ENCODE measurements at regions not wholly inside any gene's neighbourhood (a gene's known extent, or its start where the extent isn't known, plus 50 kb on each side); places are given as distances from the start of the nearest gene placed in this dataset.

GRCh38 chr1:244173769-244174168, 122.7 kb downstream of the ZBTB18 start:
- Histone ChIP-seq H3K36me3 (no peaks in the 10 kb centered on the region), H3K27ac (no peak overlapping the region), H3K4me1 (peaks cover 0 to 13% (median 0%) of the 10 kb centered on the region in 4 donors), H3K4me3 (no peak overlapping the region), H3K27me3 (no peaks in the 10 kb centered on the region), H3K9me3 (no peaks in the 10 kb centered on the region)
- no peak for DNase-seq
- intact Hi-C loops (cut with DNase I; ENCODE audit: low total_unique reads), result no loop called here
- no peak for TF ChIP-seq EP300 (IDR thresholded peaks at IDR 0.05)
- TF ChIP-seq POLR2A (IDR thresholded peaks at IDR 0.05), result no peak
- TF ChIP-seq CTCF (IDR thresholded peaks at IDR 0.05), result no peak
- no peak for TF ChIP-seq POLR2AphosphoS5 (IDR thresholded peaks at IDR 0.05)
- 47 to 78% (median 64%) methylated on average over 6 of the region's 6 CpGs for WGBS, 5 donors

- intact Hi-C loops (cut with DNase I; ENCODE audit: low total_unique reads), result no loop called here
- Histone ChIP-seq H3K27me3 (no peaks in the 10 kb centered on the region), H3K36me3 (no peaks in the 10 kb centered on the region), H3K9me3 (no peaks in the 10 kb centered on the region), H3K4me1 (peaks cover 0 to 13% (median 0%) of the 10 kb centered on the region in 4 donors), H3K27ac (no peak overlapping the region), H3K4me3 (no peak overlapping the region)
- TF ChIP-seq EP300 (IDR thresholded peaks at IDR 0.05) (no peak), POLR2A (IDR thresholded peaks at IDR 0.05) (no peak), CTCF (IDR thresholded peaks at IDR 0.05) (no peak), POLR2AphosphoS5 (IDR thresholded peaks at IDR 0.05) (no peak)
- 45 to 81% (median 71%) methylated on average over 3 of the region's 3 CpGs for WGBS, 5 donors
- DNase-seq, result no peak
These were observed 123.9 kb downstream of the ZBTB18 start for GRCh38 chr1:244174922-244175521.

GRCh38 chr1:244176201-244176600, 125.1 kb downstream of the ZBTB18 start:
- Histone ChIP-seq H3K27ac (no peak overlapping the region), H3K4me1 (peaks cover 0 to 13% (median 0%) of the 10 kb centered on the region in 4 donors), H3K36me3 (no peaks in the 10 kb centered on the region), H3K9me3 (no peaks in the 10 kb centered on the region), H3K27me3 (no peaks in the 10 kb centered on the region), H3K4me3 (no peak overlapping the region)
- 28 to 57% (median 45%) methylated on average over 3 of the region's 3 CpGs for WGBS, 5 donors
- DNase-seq, result no peak
- no peak for TF ChIP-seq CTCF (IDR thresholded peaks at IDR 0.05)
- TF ChIP-seq POLR2A (IDR thresholded peaks at IDR 0.05), result no peak
- TF ChIP-seq POLR2AphosphoS5 (IDR thresholded peaks at IDR 0.05), result no peak
- no peak for TF ChIP-seq EP300 (IDR thresholded peaks at IDR 0.05)
- intact Hi-C loops (cut with DNase I; ENCODE audit: low total_unique reads), result no loop called here

GRCh38 chr1:244180256-244180655, 129.2 kb downstream of the ZBTB18 start:
- no peak for TF ChIP-seq CTCF (IDR thresholded peaks at IDR 0.05)
- no peak for TF ChIP-seq EP300 (IDR thresholded peaks at IDR 0.05)
- TF ChIP-seq POLR2A (IDR thresholded peaks at IDR 0.05), result no peak
- TF ChIP-seq POLR2AphosphoS5 (IDR thresholded peaks at IDR 0.05), result no peak
- intact Hi-C loops (cut with DNase I; ENCODE audit: low total_unique reads), result no loop called here
- H3K9me3 ChIP-seq, result no peaks in the 10 kb centered on the region
- no peak for DNase-seq
- H3K27me3 ChIP-seq, result no peaks in the 10 kb centered on the region
- no peaks in the 10 kb centered on the region for H3K36me3 ChIP-seq
- peaks cover 0 to 5% (median 0%) of the 10 kb centered on the region in 4 donors for H3K4me1 ChIP-seq
- no peak overlapping the region for H3K4me3 ChIP-seq
- 70 to 82% (median 78%) methylated on average over 3 of the region's 3 CpGs for WGBS, 5 donors
- no peak overlapping the region for H3K27ac ChIP-seq

Measured in stomach (tissue), 8 donors.